ENCODE measurements at regions not wholly inside any gene's neighbourhood (a gene's known extent, or its start where the extent isn't known, plus 50 kb on each side); places are given as distances from the start of the nearest gene placed in this dataset.

DNA sequence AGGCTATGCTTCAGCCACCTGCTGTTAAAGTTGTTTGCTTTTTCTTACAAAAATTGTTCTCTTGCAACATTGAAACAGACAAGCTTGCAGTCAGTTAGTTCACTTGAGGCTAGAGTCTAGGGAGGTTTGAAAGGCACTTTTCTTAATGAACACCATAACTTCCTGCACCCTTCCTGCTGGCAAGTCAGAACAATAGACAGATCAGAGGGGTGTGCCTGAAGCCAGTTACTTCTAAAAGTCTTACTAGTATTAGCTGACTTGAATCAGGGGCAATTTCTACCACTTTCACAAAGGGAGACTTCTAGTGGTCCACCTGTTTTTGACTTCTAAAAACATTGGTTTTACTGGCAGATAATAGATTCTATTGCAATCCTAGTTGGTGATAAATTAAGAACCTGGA lies 367.4 kb upstream of the CDH20 start:
- Histone ChIP-seq H3K4me2 (ENCODE audit: low read depth, low read length) (no peak overlapping the region), H4K20me1 (ENCODE audit: insufficient read depth, low read length) (no peaks in the 10 kb centered on the region), H3K9me1 (ENCODE audit: insufficient read depth, low read length) (no peaks in the 10 kb centered on the region), H4K5ac (ENCODE audit: low read depth, low read length) (no peak overlapping the region), H2AFZ (replicated peaks; ENCODE audit: low read length, poor library complexity) (no peak overlapping the region), H3K79me1 (ENCODE audit: low read depth in 1 of 2, low read length in 2 of 2) (no peaks in the 10 kb centered on the region), H3K36me3 (ENCODE audit: control insufficient read depth, insufficient read depth, low read length) (no peaks in the 10 kb centered on the region), H3K18ac (ENCODE audit: low read depth, low read length) (no peak overlapping the region), H4K91ac (ENCODE audit: insufficient read depth, low read depth, low read length) (no peak overlapping the region), H3K23ac (ENCODE audit: low read depth, low read length) (no peak overlapping the region), H2BK15ac (ENCODE audit: low read depth, low read length) (no peak overlapping the region), H3K4me3 (ENCODE audit: insufficient read depth, low read depth, low read length) (no peak overlapping the region), H3K56ac (ENCODE audit: extremely low read depth, insufficient read depth, low read length) (no peak overlapping the region), H3K4me1 (ENCODE audit: control insufficient read depth, insufficient read depth, low read length) (no peaks in the 10 kb centered on the region), H3K9ac (ENCODE audit: low read depth, low read length) (no peak overlapping the region), H2BK20ac (ENCODE audit: low read depth, low read length) (no peak overlapping the region), H3K9me3 (ENCODE audit: control insufficient read depth, insufficient read depth, low read length) (peaks cover 2% of the 10 kb centered on the region; the same call in 1 of the 2 replicates), H3K14ac (replicated peaks; ENCODE audit: low read depth, low read length) (no peak overlapping the region), H2AK5ac (ENCODE audit: low read depth, low read length) (no peak overlapping the region), H2BK120ac (ENCODE audit: low read depth, low read length) (no peak overlapping the region), H4K8ac (ENCODE audit: low read depth in 2 of 2, low read length in 2 of 2) (no peak overlapping the region), H2AK9ac (replicated peaks; ENCODE audit: low read depth, low read length, poor library complexity) (no peak overlapping the region), H3K27ac (ENCODE audit: insufficient read depth, low read length) (no peak overlapping the region), H2BK5ac (ENCODE audit: low read depth, low read length, poor library complexity, severe bottlenecking) (no peak overlapping the region), H3K4ac (ENCODE audit: low read depth, low read length) (no peak overlapping the region), H3K27me3 (ENCODE audit: control insufficient read depth, insufficient read depth, low read length) (no peaks in the 10 kb centered on the region)
- CTCF ChIA-PET = no interaction called here
- in situ Hi-C loops (cut with MboI; ENCODE audit: low sequenced_read_pairs) (no loop called here), intact Hi-C loops (cut with micrococcal nuclease) (no loop called here), dilution Hi-C loops (cut with HindIII; ENCODE audit: low sequenced_read_pairs, unreplicated experiment) (no loop called here)
- no peak for ATAC-seq (ENCODE audit: low read depth)
- no TSS peak for BruUV-seq (replicated peaks)
- DNase-seq = no peak
- no peak for TF ChIP-seq MAZ (IDR thresholded peaks at IDR 0.05; ENCODE audit: borderline replicate concordance, low read depth, low read length)
- TF ChIP-seq MXI1 (IDR thresholded peaks at IDR 0.05; ENCODE audit: borderline replicate concordance, low read depth, low read length) = no peak
- no peak for TF ChIP-seq BHLHE40 (IDR thresholded peaks at IDR 0.05; ENCODE audit: low read depth, low read length)
- TF ChIP-seq, protein P1, sequence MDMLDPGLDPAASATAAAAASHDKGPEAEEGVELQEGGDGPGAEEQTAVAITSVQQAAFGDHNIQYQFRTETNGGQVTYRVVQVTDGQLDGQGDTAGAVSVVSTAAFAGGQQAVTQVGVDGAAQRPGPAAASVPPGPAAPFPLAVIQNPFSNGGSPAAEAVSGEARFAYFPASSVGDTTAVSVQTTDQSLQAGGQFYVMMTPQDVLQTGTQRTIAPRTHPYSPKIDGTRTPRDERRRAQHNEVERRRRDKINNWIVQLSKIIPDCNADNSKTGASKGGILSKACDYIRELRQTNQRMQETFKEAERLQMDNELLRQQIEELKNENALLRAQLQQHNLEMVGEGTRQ (IDR thresholded peaks at IDR 0.05; ENCODE audit: low read depth, low read length) = no peak
- TF ChIP-seq CHD1 (IDR thresholded peaks at IDR 0.05; ENCODE audit: low read depth, low read length) = no peak
- no peak for TF ChIP-seq RFX5 (IDR thresholded peaks at IDR 0.05; ENCODE audit: low read depth, low read length)
- TF ChIP-seq POLR2A (IDR thresholded peaks at IDR 0.05; ENCODE audit: low read depth, low read length) = no peak
- no peak for TF ChIP-seq RAD21 (IDR thresholded peaks at IDR 0.05; ENCODE audit: low read length)
- no peak for TF ChIP-seq SMC3 (IDR thresholded peaks at IDR 0.05; ENCODE audit: low read depth, low read length)
- TF ChIP-seq, protein P2, sequence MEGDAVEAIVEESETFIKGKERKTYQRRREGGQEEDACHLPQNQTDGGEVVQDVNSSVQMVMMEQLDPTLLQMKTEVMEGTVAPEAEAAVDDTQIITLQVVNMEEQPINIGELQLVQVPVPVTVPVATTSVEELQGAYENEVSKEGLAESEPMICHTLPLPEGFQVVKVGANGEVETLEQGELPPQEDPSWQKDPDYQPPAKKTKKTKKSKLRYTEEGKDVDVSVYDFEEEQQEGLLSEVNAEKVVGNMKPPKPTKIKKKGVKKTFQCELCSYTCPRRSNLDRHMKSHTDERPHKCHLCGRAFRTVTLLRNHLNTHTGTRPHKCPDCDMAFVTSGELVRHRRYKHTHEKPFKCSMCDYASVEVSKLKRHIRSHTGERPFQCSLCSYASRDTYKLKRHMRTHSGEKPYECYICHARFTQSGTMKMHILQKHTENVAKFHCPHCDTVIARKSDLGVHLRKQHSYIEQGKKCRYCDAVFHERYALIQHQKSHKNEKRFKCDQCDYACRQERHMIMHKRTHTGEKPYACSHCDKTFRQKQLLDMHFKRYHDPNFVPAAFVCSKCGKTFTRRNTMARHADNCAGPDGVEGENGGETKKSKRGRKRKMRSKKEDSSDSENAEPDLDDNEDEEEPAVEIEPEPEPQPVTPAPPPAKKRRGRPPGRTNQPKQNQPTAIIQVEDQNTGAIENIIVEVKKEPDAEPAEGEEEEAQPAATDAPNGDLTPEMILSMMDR (conservative IDR thresholded peaks at IDR 0.05; ENCODE audit: low read depth, low read length) = no peak
- no peak for TF ChIP-seq CEBPB (IDR thresholded peaks at IDR 0.05; ENCODE audit: low read depth, low read length)
- TF ChIP-seq, protein P3, sequence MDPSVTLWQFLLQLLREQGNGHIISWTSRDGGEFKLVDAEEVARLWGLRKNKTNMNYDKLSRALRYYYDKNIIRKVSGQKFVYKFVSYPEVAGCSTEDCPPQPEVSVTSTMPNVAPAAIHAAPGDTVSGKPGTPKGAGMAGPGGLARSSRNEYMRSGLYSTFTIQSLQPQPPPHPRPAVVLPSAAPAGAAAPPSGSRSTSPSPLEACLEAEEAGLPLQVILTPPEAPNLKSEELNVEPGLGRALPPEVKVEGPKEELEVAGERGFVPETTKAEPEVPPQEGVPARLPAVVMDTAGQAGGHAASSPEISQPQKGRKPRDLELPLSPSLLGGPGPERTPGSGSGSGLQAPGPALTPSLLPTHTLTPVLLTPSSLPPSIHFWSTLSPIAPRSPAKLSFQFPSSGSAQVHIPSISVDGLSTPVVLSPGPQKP (IDR thresholded peaks at IDR 0.05; ENCODE audit: borderline replicate concordance, low read depth, low read length) = no peak
- TF ChIP-seq MAFK (IDR thresholded peaks at IDR 0.05; ENCODE audit: low read depth, low read length) = no peak
- no peak for TF ChIP-seq NFE2L2 (IDR thresholded peaks at IDR 0.05; ENCODE audit: low read depth, low read length)
- TF ChIP-seq RCOR1 (IDR thresholded peaks at IDR 0.05; ENCODE audit: insufficient replicate concordance, low read length) = no peak
- TF ChIP-seq FOS (IDR thresholded peaks at IDR 0.05; ENCODE audit: low read depth, low read length) = no peak
- POLR2A ChIA-PET (ENCODE audit: unreplicated experiment) = no interaction called here

All from IMR-90 (cell line).